Activated B cell treated with CpG ODN at 0.5 μM for 24 hours (primary cell): ENCODE measurements at regions not wholly inside any gene's neighbourhood (a gene's known extent, or its start where the extent isn't known, plus 50 kb on each side); places are given as distances from the start of the nearest gene placed in this dataset.

Experiments used
- ATAC-seq: fragments of 200-7000 bp; cut with Tn5 transposase; one replicate; pipeline ENCODE4 v1.10.0; 2021; ENCODE audit warnings: low read depth, mild to moderate bottlenecking, moderate library complexity
- CTCF ChIA-PET: fragments of 350-600 bp; sonication (Branson Sonifier 250); formaldehyde crosslinking; loops from one replicate; lab custom pipeline; 2021; ENCODE audit warnings: antibody characterized with exemption; lab: Charles Lee
- POLR2A ChIA-PET: fragments of 350-600 bp; sonication (Branson Sonifier 250); formaldehyde crosslinking; loops from one replicate; lab custom pipeline; 2021; ENCODE audit warnings: antibody characterized with exemption; lab: Charles Lee
- DNase-seq: peaks from one replicate; pipeline ENCODE4 v3.0.0; 2022
- H3K27ac Mint-ChIP-seq: one replicate; pipeline ENCODE4 v1.8.0; 2020; ENCODE audit warnings: mixed read lengths
- H3K27me3 Mint-ChIP-seq: one replicate; pipeline ENCODE4 v1.8.0; 2021; ENCODE audit warnings: mixed read lengths
- H3K36me3 Mint-ChIP-seq: one replicate; pipeline ENCODE4 v1.8.0; 2021; ENCODE audit warnings: low read depth, mixed read lengths
- H3K4me1 Mint-ChIP-seq: one replicate; pipeline ENCODE4 v1.8.0; 2021; ENCODE audit warnings: mixed read lengths
- H3K4me3 Mint-ChIP-seq: one replicate; pipeline ENCODE4 v1.8.0; 2020; ENCODE audit warnings: mild to moderate bottlenecking, mixed read lengths
- H3K9me3 Mint-ChIP-seq: one replicate; pipeline ENCODE4 v1.8.0; 2020; ENCODE audit warnings: mixed read lengths
- intact Hi-C: fragments of 100-400 bp; cut with micrococcal nuclease; formaldehyde crosslinking; loops from one replicate; pipeline ENCODE4 v1.15.1; 2024
- TF ChIP-seq, protein P1 (sequence below): fragments of 200-600 bp; IDR thresholded peaks from one replicate; pipeline ENCODE4 v1.8.0; 2022; ENCODE audit warnings: antibody characterized with exemption, mild to moderate bottlenecking

- DNase-seq (no peak), ATAC-seq (no peak)
- H3K4me1 Mint-ChIP-seq: no peaks in the 10 kb centered on the region
- TF ChIP-seq, protein P1, sequence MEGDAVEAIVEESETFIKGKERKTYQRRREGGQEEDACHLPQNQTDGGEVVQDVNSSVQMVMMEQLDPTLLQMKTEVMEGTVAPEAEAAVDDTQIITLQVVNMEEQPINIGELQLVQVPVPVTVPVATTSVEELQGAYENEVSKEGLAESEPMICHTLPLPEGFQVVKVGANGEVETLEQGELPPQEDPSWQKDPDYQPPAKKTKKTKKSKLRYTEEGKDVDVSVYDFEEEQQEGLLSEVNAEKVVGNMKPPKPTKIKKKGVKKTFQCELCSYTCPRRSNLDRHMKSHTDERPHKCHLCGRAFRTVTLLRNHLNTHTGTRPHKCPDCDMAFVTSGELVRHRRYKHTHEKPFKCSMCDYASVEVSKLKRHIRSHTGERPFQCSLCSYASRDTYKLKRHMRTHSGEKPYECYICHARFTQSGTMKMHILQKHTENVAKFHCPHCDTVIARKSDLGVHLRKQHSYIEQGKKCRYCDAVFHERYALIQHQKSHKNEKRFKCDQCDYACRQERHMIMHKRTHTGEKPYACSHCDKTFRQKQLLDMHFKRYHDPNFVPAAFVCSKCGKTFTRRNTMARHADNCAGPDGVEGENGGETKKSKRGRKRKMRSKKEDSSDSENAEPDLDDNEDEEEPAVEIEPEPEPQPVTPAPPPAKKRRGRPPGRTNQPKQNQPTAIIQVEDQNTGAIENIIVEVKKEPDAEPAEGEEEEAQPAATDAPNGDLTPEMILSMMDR: no peak
- no peaks in the 10 kb centered on the region for H3K36me3 Mint-ChIP-seq
- H3K9me3 Mint-ChIP-seq: peaks cover 10% of the 10 kb centered on the region
- H3K4me3 Mint-ChIP-seq: no peak overlapping the region
- ChIA-PET POLR2A (no interaction called here), CTCF (no interaction called here)
- H3K27ac Mint-ChIP-seq: no peak overlapping the region
- intact Hi-C loops: no loop called here
- H3K27me3 Mint-ChIP-seq: no peaks in the 10 kb centered on the region
Measured at GRCh38 chr6:19660123-19660910, 176.9 kb upstream of the ID4 start.

DNA sequence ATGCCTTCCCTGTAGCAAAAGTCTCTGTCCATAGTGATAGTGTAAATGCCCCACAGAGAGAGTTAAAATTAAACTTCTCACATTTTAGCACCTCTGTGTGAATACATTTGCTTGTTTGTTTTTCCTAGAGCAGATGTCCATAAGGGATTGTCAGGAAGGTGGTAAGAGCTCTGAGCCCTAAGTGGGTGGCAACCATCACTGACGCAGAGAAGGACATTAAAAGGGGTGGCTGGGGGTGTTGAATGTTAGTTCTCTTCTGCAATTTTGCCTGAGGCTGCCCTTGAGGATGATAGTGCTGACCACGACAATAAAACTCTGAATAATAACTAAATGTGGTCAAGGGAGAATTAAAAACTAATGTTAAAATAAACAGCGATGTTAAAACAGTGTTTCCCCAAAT is 174.3 kb upstream of the ID4 start:
- H3K27ac Mint-ChIP-seq: no peak overlapping the region
- no peak overlapping the region for H3K4me3 Mint-ChIP-seq
- intact Hi-C loops: no loop called here
- DNase-seq: no peak
- TF ChIP-seq, protein P1: no peak
- no peak for ATAC-seq
- no peaks in the 10 kb centered on the region for H3K4me1 Mint-ChIP-seq
- H3K9me3 Mint-ChIP-seq: peaks cover 4% of the 10 kb centered on the region
- H3K27me3 Mint-ChIP-seq: no peaks in the 10 kb centered on the region
- CTCF ChIA-PET: no interaction called here
- no peaks in the 10 kb centered on the region for H3K36me3 Mint-ChIP-seq
- POLR2A ChIA-PET: no interaction called here

GRCh38 chr6:19663479-19663878 is 173.7 kb upstream of the ID4 start:
- TF ChIP-seq, protein P1: no peak
- Mint-ChIP-seq H3K4me3 (no peak overlapping the region), H3K9me3 (peaks cover under 1% of the 10 kb centered on the region), H3K36me3 (no peaks in the 10 kb centered on the region), H3K27ac (no peak overlapping the region), H3K27me3 (no peaks in the 10 kb centered on the region), H3K4me1 (no peaks in the 10 kb centered on the region)
- no peak for DNase-seq
- POLR2A ChIA-PET: no interaction called here
- CTCF ChIA-PET: no interaction called here
- intact Hi-C loops: no loop called here
- no peak for ATAC-seq

DNA sequence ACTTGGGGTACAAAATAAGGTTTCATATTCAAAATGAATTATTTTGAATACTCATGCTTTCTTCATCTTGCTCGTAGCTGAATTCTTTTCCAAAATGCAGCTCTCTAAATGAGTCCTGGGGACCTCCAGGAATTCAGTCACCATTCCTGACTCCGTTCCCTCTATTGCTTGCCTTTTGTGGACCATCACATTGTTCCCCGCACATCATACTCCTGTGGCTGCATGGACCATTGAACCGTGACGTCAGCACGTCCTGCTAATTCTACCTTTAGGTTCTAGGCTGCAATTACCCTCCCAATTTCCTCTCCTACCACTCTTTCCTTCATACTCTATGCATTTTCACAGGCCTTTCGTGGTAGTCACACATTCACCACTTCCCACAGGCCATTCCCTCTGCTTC is 173.1 kb upstream of the ID4 start:
- CTCF ChIA-PET: no interaction called here
- ATAC-seq: no peak

DNA sequence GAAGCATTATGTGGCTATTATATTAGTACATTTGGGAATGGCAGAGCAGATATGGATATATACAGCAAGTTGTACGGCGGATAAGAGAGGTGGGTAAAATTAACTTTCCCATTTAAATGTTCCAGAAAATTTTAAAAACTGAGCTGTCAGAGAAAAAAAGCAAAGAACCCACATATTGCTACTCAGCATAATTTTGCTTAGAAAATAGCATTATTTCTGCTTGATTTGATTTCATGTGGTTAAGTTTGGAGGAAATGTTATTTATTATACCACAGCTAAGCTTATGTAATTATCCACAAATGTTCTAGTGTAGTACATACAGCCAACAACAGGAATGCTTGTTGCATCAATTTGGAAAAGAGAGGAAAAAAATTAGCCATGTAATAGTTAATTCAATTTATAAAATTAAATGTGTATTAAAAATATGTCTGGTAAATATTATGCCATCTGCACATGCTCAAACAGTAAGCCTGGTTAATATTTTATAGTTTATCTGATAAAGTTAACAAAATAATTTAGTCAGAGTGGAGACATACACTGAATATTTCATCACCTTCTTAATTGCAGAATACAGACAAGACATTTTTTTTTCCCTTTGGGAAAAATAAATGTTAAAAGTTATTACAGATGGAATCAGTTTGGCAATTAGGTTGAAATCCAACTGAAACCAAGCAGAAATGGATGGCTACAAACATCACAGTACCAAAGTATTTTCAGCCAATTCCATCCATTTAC is 172.1 kb upstream of the ID4 start:
- CTCF ChIA-PET: no interaction called here
- intact Hi-C loops: no loop called here

More for the DNA sequence above, 173.1 kb upstream of the ID4 start:
- Mint-ChIP-seq H3K27me3 (no peaks in the 10 kb centered on the region), H3K4me1 (no peaks in the 10 kb centered on the region), H3K27ac (no peak overlapping the region), H3K4me3 (no peak overlapping the region), H3K36me3 (no peaks in the 10 kb centered on the region), H3K9me3 (no peaks in the 10 kb centered on the region)
- DNase-seq: no peak
- TF ChIP-seq, protein P1: no peak
- POLR2A ChIA-PET: no interaction called here
- intact Hi-C loops: no loop called here

More for the DNA sequence above, 172.1 kb upstream of the ID4 start:
- POLR2A ChIA-PET: no interaction called here
- no peaks in the 10 kb centered on the region for H3K27me3 Mint-ChIP-seq
- H3K36me3 Mint-ChIP-seq: no peaks in the 10 kb centered on the region
- no peak overlapping the region for H3K27ac Mint-ChIP-seq
- TF ChIP-seq, protein P1: no peak
- DNase-seq (no peak), ATAC-seq (no peak)
- no peak overlapping the region for H3K4me3 Mint-ChIP-seq
- no peaks in the 10 kb centered on the region for H3K4me1 Mint-ChIP-seq
- H3K9me3 Mint-ChIP-seq: no peaks in the 10 kb centered on the region
